ENCODE measurements at regions not wholly inside any gene's neighbourhood (a gene's known extent, or its start where the extent isn't known, plus 50 kb on each side); places are given as distances from the start of the nearest gene placed in this dataset.

GRCh38 chr4:137032222-137032621 is 500.1 kb downstream of the PCDH18 start:
- H3K36me3 Mint-ChIP-seq, result no peaks in the 10 kb centered on the region
- H3K9me3 ChIP-seq (ENCODE audit: control insufficient read depth, insufficient read depth, low read length), result peaks cover 4% of the 10 kb centered on the region
- H3K4me3 ChIP-seq (ENCODE audit: low read length), result no peak overlapping the region
- no peak overlapping the region for H3K4me3 Mint-ChIP-seq
- intact Hi-C loops (cut with micrococcal nuclease), result no loop called here
- no peaks in the 10 kb centered on the region for H3K4me1 Mint-ChIP-seq
- ATAC-seq, result no peak
- no peaks in the 10 kb centered on the region for H3K36me3 ChIP-seq (ENCODE audit: control insufficient read depth, insufficient read depth, low read length)
- H3K27ac Mint-ChIP-seq, result no peak overlapping the region
- DNase-seq, result no peak
- no peak for TF ChIP-seq CTCF (IDR thresholded peaks at IDR 0.05)
- no peak overlapping the region for H3K27ac ChIP-seq (ENCODE audit: low read length)
- H3K9me3 Mint-ChIP-seq, result peaks cover 11 to 12% of the 10 kb centered on the region in 2 donors
- H3K4me1 ChIP-seq (ENCODE audit: control insufficient read depth, insufficient read depth, low read length), result no peaks in the 10 kb centered on the region
- H3K27me3 Mint-ChIP-seq (ENCODE audit: low read depth in 2 of 2), result no peaks in the 10 kb centered on the region
- H3K27me3 ChIP-seq (ENCODE audit: control insufficient read depth, insufficient read depth, low read length), result no peaks in the 10 kb centered on the region

GRCh38 chr4:137029026-137029425 is 503.3 kb downstream of the PCDH18 start:
- H3K9me3 ChIP-seq (ENCODE audit: control insufficient read depth, insufficient read depth, low read length), result peaks cover 4% of the 10 kb centered on the region
- no peak for ATAC-seq
- intact Hi-C loops (cut with micrococcal nuclease), result no loop called here
- Mint-ChIP-seq H3K36me3 (no peaks in the 10 kb centered on the region), H3K4me1 (no peaks in the 10 kb centered on the region), H3K4me3 (no peak overlapping the region), H3K27me3 (ENCODE audit: low read depth in 2 of 2) (no peaks in the 10 kb centered on the region), H3K27ac (no peak overlapping the region), H3K9me3 (peaks cover 14 to 16% of the 10 kb centered on the region in 2 donors)
- no peaks in the 10 kb centered on the region for H3K4me1 ChIP-seq (ENCODE audit: control insufficient read depth, insufficient read depth, low read length)
- no peak for TF ChIP-seq CTCF (IDR thresholded peaks at IDR 0.05)
- no peaks in the 10 kb centered on the region for H3K27me3 ChIP-seq (ENCODE audit: control insufficient read depth, insufficient read depth, low read length)
- 94% methylated on average over 1 of the region's 3 CpGs for WGBS (ENCODE audit: insufficient coverage)
- no peak overlapping the region for H3K27ac ChIP-seq (ENCODE audit: low read length)
- no peak for DNase-seq
- no peak overlapping the region for H3K4me3 ChIP-seq (ENCODE audit: low read length)
- no peaks in the 10 kb centered on the region for H3K36me3 ChIP-seq (ENCODE audit: control insufficient read depth, insufficient read depth, low read length)

- no peak overlapping the region for H3K4me3 Mint-ChIP-seq
- no peaks in the 10 kb centered on the region for H3K36me3 ChIP-seq (ENCODE audit: control insufficient read depth, insufficient read depth, low read length)
- no peaks in the 10 kb centered on the region for H3K4me1 ChIP-seq (ENCODE audit: control insufficient read depth, insufficient read depth, low read length)
- DNase-seq (no peak), ATAC-seq (no peak)
- intact Hi-C loops (cut with micrococcal nuclease), result no loop called here
- H3K27ac ChIP-seq (ENCODE audit: low read length), result no peak overlapping the region
- no peak for TF ChIP-seq CTCF (IDR thresholded peaks at IDR 0.05)
- H3K36me3 Mint-ChIP-seq, result no peaks in the 10 kb centered on the region
- H3K9me3 Mint-ChIP-seq, result peaks cover 14 to 20% of the 10 kb centered on the region in 2 donors
- H3K27ac Mint-ChIP-seq, result no peak overlapping the region
- H3K27me3 Mint-ChIP-seq (ENCODE audit: low read depth in 2 of 2), result no peaks in the 10 kb centered on the region
- H3K4me1 Mint-ChIP-seq, result no peaks in the 10 kb centered on the region
- WGBS (ENCODE audit: insufficient coverage), result 78% methylated on average over 3 of the region's 5 CpGs
- H3K27me3 ChIP-seq (ENCODE audit: control insufficient read depth, insufficient read depth, low read length), result no peaks in the 10 kb centered on the region
- H3K9me3 ChIP-seq (ENCODE audit: control insufficient read depth, insufficient read depth, low read length), result peaks cover 4% of the 10 kb centered on the region
- H3K4me3 ChIP-seq (ENCODE audit: low read length), result no peak overlapping the region
Measured at GRCh38 chr4:137025484-137026059, 506.7 kb downstream of the PCDH18 start.

Measured in natural killer cell (primary cell).